CD4-positive, alpha-beta T cell treated with Interleukin-17A for 1 hour (primary cell): ENCODE measurements at regions not wholly inside any gene's neighbourhood (a gene's known extent, or its start where the extent isn't known, plus 50 kb on each side); places are given as distances from the start of the nearest gene placed in this dataset.

Experiments used
- DNase-seq: peaks from one replicate; pipeline ENCODE4 v3.0.0-alpha.2; 2020

DNA sequence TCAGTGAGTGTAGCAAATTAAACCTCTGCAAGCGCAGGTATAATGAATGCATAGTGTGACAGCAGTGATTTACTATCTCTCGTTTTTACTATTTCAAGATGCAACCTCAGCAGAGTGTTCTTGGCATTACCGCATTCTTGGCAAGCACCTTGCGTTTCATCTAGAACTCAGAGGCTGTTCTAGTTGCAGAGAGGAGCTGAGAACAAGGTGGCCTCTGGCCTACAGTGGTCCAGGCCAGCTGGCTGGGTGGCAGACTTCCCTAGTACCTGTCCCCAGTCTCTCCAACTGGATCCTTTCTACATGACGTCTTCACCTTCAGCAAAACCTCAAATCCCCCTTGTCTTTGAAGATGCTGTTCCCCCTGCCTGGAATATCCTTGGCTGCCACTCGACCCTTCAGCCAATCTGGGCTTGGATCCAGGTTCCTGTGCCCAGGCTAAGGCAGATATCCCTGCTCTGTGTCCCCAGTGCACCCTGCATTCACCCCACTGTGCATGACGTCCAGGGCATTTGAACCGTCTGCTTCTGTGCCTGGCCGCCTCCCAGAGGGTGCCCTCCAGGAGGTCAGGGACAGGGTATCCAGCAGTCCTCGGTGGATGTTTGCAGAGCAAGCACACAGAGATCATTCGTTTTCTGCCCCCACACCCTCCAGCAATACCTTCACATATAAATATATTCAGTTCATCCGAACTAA is 120.4 kb upstream of the CPEB4 start:
- DNase-seq: no peak

DNA sequence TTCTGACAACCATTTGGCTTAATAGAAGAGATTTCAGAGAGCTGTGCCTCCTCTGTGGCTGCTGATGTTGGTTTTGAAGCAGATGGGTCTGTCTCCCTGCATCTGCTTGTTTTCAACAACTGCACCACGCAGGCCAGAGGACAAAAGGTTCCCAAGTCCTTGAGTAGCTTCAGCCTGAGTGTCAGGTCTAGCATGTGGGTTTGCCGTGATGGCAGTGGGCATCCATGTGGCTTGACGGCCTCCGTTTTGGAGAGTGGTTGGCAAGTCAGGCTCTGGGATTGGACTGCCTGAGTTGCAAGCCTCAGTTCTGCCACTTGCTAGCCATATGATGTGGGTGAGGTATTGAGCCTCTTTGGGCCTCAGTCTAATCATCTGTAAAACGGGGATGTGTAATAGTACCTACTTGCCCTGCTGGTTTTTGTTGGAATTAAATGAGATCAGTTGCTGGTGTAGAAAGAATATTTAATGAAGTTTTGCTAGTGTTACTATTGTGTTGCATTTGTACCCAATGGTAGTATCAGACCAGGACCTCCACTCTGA is 119.8 kb upstream of the CPEB4 start:
- DNase-seq: no peak

DNA sequence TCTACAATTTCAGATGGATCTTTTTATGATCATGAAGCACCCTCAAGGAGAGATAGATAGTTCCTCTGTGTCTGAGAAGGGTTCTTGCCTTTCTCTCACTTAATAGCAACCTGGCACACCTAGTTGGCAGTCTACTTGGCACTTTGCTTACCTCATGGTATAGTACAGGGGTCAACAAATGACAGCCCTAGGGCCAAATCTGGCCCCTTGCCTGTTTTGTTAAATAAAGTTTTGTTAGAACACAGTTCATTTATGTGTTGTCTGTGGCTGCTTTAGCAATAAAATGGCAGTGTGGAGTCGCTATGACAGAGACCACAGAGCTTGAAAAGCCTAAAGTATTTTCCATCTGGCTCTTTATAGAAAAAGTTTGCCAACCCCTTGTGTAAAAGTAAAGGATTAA is 119.3 kb upstream of the CPEB4 start:
- no peak for DNase-seq

DNA sequence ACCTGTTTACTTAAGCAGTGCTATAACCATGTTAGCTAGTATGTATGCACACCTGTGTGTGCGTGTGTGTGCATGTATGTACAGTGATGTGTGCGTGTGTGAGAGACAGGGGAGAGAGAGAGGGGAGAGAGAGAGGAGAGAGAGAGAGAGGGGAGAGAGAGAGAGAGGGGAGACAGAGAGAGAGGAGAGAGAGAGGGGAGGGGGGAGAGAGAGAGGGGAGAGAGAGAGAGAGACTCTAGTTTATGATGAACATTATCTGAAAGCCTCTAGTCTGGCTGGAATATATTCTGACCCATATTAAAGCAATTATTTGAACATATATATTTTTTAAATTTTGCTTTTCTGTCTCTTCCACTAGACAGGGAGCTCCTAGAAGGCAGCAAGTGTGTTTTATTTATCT is 117.5 kb upstream of the CPEB4 start:
- no peak for DNase-seq

DNA sequence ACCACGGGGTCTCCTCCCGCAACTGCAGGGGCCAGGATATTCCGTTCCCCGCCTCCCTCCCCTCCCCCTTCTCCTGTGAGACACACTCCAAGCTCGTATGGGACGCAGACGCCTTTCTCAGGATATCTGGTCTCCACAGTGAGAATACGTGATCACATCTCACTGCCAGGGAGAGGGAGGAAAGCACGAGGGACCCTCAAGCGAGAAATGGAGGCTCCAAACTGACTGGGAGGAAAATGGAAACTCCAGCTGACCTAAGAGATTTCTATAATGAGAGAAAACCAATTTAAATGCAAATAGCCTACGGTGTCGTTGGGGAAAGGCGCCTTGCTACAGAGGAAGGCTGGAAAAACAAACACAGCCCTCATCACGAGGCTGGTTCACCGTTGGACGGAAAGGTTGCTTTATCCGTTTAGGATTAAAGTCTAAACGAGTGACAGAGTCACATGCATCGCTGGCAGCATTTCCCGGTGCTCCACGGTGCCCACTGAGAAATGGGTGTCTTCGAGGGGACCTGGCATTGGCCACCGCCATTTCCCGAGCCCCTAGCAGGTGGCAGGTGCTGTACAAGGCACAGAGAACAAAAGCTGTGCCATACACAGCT is 116.9 kb upstream of the CPEB4 start:
- no peak for DNase-seq

DNA sequence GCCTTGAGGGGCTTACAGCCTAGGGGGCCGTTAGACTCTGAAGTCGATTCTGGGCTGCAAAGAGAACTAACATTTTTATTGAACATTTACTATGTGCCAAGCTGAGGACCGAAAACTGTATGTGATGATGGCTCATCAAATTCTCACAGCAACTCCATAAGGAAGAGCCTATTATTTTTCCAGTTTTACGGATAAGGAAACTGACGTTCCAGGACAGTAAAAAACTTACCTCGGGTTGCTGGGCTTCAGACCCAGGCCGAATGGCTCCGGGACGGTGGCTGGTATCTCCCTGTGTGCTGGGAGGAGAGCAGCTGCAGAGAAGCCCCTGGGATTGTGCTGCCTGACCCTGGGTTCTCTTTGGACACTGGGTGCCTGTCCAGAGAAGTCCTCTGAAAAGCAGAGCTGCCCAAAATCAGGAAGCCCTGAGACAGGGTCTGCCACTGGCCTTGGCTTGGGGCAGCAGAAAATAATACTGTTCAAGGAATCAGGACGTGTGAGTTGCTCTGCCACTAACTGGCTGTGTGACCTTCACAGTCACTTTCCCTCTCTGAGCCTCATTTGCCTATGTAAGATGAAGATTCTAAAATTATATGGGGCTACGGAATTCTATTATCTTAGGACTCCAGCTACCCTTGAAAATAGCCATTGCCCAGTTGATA is 116.3 kb upstream of the CPEB4 start:
- no peak for DNase-seq

DNA sequence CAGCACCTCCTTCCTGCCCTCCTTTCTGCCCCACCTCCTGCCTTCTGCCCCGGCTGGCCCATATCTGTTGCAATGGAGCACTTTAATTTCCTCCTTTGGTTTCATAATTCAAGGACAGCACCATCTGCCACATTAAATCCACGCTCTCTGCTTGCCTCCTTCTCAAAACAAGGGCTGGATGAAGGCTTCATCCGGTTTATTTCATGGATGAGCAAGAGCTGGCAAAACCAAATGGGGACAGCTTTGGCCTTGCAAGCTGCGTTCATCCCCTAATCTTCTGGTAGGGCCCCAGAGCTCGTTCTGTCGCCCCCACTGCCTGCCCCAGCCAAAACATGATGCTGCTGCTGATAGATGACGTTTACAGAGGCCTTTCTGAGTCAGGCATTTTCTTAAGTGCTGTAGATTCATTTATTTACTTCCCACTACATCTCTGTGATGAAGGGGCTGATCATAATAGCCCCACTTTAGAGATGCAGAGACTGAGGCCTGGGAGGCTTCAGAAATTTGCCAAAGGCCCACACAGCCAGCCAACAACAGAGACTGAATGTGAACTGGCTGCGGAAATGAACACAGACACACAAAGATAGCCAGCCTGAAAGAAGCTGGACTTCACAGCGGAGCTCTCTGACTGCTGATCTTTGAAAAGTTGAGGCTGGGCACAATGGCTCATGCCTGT is 115.6 kb upstream of the CPEB4 start:
- no peak for DNase-seq

DNA sequence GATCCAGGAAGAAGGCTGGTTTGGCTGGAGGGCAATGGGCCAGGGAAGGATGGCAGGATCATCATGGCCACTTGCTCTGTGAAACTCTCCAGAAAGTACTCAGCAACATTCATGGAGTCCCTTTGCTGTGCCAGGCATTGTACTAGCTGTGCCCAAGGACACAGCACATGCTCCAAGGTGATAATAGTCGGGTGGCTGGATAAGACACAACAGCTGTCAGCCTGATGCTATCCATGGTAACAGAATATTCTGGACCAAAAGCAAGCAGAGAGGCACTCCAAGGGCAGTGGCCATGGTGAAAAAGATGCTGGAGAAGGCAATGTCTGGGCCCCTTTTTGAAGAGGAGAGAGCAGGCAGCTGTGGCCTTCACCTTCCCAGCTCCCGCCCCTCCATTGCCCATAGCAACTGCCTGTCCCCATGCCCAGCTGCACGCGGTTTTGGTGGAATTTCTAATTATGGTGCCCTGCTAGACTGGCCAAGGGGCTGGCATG is 113.8 kb upstream of the CPEB4 start:
- no peak for DNase-seq

DNA sequence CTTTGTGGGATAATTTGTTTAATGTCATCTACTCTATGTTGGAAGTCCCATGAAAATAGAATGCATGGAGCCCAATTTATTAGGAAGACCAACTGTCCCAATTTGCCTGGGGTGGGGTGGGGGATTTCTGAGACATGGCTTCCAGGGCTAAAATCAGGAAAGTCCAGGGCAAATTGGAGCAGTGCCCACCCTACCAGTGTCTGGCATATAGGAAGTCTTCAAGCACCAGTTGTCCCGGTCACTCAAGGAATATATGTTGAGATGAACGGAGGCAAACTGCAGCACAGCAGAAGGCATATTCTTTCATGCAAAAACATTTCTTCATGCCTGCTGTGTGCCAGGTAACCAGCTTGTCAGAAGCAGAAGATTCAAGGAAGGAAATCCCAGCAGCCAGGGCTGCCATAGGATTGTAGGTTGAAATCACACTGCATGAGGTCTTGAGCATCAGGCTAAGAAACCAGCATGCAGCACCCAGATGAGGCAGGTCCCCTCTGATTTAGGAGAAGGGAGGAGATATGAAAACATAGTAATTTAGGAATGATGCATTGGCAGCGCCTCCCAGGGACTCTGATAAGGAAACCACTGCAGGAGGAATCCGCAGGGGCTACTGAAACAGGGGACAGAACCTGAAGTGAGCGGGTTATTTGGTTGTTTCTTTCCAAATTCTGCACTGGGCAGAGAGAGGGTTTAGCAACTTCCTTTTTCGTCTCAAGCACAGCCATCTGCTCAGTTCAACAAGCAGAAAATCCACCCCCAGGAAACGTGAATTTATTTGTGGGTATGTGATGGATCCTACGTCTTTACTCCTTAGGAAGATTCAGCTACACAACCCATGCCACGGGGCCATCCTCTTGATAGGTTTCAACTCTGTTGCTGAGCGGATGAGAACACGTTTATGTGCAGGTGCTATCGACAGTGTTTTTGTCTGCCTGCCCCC is 112.6 kb upstream of the CPEB4 start:
- no peak for DNase-seq

DNA sequence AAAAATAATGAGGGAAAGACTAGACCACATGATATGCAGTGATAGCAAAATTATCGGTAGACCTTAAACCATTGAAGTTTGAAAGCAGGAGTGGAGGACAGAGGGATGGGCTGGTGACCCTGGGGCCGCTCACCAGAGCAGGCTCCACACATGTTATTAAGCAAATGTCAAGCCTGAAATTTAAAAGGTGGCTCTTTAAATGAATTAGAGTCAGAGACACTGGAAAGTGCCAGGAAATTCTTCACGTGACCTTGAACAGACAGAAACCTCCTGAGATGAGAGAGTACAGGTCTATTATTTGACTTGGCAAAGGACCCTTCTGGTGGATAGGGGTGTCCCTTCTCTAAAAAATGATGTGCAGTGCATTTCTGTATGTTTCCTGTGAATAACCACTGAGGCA is 111.0 kb upstream of the CPEB4 start:
- no peak for DNase-seq

DNA sequence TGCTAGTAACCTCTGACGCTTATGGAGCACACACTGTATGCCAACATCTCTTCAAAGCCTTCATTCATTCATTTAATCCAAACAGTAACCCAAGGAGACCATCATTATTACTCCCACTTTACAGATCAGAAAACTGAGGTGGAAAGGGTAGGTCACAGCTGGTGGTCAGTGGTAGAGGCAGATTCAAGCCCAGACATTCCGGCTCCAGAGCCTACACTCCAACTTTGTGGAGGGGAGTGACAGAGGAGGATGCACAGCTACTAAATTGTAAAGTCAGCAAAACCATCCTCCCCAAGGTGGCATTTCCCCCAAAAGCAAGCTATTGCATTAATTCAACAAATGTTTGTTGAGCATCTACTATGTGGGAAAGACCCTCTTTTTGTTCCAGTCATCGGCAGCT is 110.5 kb upstream of the CPEB4 start:
- DNase-seq: no peak

DNA sequence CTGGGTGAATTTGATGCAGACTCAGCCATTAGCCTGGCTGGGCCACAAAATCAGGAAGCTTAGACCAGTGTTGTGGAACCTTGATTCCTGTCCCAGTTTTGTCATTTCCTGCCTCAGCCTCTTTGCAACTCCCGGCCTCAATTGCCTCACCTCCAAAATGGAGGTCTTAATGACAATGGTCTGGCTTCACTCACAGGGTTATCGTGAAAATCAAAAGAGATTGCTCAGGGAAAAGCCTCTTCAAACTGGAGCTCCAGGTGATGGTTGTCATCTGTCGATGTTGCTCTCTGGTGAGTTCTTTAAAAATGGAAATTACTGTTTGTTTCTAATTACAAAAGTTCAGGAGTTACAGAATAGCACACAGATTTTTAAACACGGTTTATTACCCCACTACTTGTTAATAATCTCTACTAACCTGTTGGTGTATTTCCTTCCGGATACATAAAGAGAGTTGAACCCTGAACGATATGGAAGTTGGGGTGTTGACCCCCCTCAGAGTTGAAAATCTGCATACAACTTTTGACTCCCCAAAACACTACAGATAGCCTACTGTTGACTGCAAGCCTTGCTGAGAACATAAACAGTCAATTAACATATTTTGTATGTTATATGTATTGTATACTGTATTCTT is 109.9 kb upstream of the CPEB4 start:
- no peak for DNase-seq

DNA sequence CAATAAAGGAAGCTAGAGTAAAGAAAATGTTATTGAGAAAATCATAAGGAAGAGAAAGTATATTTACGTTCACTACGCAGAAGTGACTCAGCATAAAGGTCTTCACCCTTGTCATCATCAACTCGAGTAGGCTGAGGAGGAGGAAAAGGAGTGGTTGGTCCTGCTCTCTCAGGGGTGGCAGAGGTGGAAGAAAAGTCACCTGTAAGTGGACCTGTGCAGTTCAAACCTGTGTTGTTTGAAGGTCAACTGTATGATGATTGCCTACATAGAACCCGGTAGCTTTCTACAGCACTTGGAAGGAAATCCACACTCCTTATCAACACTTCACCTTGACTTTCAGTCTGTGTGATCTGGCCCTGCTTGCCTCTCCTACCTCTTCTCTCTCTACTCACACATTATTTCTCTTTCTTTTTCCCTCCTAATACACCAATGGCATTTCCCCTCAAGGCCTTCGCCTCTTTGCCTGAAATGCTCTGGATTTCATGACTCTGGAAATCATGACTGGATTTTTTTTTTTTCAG is 109.3 kb upstream of the CPEB4 start:
- DNase-seq: no peak

DNA sequence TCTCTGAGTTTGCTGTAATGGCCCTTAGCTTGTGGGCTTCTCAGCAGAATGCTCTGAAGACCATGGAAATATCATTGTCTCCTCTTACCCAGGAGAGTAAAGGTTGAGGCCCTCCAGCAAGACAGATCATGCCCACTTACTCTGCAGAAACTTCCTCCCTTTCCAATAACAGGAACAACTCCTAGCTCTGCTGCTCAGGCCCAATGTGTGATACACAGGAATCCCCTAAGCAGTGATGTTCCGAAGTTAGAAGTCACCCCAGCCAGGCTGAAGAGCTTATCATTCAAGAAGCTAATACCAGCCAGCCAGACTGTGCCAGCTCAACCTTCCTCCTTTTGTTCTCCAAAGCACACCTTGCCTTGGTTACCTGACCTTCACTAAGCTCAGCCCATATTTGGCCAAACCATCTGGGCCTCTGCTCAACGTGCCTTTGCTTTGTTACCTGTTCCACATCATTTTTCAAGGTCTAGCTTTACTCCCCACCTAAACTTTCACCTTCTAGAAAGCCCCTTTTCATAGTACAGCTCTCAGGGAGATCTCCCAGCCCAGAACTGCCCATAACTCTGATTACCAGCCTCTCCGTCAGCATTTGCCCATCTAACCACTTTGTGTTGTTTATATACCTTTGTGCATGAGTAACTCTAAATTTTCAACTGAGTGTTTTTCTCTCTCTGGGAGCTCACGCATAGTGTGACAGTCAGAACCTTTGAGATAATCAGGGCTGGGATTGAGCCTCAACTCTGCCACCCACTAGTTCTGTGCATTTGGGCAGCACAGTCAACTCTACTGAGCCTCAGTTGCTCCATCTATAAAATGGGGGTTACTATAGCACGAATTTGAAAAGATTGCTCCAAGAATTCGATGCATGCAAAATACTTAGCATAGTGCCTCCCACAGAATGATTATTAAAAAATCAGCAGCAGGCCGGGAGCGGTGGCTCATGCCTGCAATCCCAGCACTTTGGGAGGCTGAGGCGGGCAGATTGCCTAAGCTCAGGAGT is 107.6 kb upstream of the CPEB4 start:
- no peak for DNase-seq

DNA sequence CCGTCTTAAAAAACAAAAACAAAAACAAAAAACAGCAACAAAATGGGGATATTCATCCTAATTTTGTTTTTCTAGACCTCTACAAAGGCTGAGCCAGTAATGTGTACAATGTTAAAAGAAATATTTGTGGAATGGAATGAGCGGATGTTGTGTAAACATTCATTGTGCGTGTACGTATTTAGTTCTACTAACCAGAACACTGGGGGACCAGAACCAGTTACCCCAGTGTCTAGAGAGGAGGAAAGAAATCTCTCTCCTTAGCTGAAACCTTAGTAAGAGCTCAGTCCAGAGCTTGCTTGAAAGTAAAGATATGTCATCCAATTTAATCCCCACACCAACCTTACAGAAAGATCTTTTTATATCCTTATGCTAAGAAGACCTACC is 106.7 kb upstream of the CPEB4 start:
- no peak for DNase-seq

DNA sequence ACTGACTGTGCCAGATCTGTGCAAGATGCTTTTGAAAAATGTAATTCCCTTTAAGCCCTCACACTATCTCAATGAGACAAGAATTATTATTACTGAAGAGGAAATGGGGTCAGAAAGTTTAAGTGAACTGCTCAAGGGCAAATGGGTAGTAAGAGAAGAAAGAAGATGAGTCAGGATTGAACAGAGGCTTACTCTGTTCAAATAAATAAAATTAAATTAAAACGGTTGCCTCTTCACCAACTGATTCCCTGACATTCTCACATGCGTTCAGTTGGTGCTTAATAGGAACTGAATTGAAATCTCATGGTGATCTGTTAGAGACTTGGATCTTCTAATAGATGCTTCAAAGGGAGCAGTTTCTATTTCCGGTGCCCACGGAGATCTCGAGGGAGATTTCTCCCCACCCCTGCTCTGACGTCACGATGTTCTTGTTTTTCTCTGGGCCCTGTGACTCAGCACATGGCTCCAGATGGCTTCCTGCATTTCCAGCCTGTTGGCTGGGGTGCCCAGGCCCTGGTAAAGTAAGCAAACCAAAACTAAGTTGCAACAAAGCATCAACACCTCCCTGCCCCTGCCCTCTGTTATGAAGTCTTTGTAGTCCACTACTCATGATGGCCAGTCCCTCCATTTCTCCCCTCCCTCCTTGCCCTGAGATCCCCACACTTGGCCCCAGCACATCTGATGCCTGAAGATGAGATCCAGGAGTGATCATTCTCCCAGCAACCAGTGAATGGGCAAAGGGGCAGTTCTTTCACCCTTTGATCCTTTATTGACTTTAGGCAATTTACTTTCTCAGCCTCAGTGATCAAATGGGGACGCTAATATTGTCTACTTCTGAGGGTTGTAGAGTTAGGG is 106.1 kb upstream of the CPEB4 start:
- peak; percentile 79 for DNase-seq

DNA sequence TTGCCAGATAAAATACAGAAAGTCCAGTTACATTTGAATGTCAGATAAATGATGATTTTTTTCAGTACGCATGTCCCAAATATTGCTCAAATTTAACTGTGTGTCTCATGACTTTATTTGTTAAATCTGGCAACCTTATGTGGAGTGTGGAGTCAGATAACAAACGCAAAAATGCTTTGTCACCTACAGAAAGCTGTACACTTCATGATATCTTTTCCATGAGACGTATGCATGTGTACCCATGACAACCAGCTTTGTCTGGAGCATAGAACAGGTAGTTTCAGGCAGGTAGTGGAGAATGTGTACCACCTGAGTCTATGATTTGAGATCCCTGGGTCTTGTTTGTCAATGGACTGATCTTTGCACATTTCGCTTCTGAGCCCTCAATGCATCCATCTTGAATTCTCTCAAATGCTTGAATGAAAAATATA is 105.5 kb upstream of the CPEB4 start:
- DNase-seq: no peak

DNA sequence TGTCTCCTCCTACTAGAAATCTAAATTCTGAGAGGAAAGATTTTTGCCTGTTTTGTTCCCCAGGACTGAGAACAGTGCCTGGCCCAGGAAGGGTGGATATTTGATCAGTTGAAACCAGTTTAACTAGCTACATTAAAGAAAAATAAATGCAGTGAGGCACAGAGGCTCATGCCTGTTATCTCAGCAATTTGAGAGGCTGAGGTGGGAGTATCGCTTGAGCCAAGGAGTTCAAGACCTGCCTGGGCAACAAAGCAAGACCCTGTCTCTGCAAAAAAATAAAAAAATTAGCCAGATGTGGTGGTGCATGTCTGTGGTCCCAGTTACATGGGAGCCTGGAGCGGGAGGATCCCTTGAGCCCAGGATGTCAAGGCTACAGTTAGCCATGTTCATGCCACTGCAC is 104.8 kb upstream of the CPEB4 start:
- no peak for DNase-seq

DNA sequence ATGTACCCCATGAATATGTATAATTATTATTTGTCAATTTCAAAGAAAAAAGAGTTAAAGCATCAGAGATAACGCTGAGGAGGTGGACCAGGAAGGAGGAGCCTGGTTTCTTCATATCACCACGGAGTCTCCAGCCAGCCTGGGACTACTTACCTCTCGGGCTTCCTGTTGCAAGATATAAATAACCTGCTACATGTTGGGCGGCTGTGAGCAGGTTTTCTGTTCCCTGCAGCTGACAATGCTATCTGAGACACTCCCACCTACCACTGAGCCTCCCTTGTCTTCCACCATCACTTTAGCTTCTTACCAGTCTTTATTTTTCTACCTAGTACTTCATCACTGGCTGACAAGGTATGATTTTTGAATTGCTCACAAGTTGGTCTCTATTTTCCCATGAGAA is 102.7 kb upstream of the CPEB4 start:
- DNase-seq: no peak
